Ovary (tissue), 7 donors: ENCODE measurements at regions not wholly inside any gene's neighbourhood (a gene's known extent, or its start where the extent isn't known, plus 50 kb on each side); places are given as distances from the start of the nearest gene placed in this dataset.

Source experiments
- DNase-seq, 5 donors: peaks; one replicate each; pipeline ENCODE4 v3.0.0-alpha.2; 2019 to 2020
- H3K27ac ChIP-seq, 2 donors: fragments of 200-600 bp; one replicate each; pipeline versions ENCODE4 v1.5.1 to v1.8.0; 2019 to 2022
- H3K27me3 ChIP-seq: fragments of 200-600 bp; one replicate; pipeline ENCODE4 v1.8.0; 2022
- H3K36me3 ChIP-seq: fragments of 200-600 bp; sonication (generic); one replicate; pipeline ENCODE4 v1.5.1; 2019
- H3K4me1 ChIP-seq: one replicate; pipeline ENCODE4 v1.8.1; 2013; ENCODE audit warnings: mild to moderate bottlenecking, moderate library complexity; ENCODE audit not compliant: insufficient read depth
- H3K4me3 ChIP-seq: fragments of 200-600 bp; sonication (generic); one replicate; pipeline ENCODE4 v1.5.1; 2017
- H3K9me3 ChIP-seq, 2 donors: fragments of 200-600 bp in 1 of 2; sonication (generic) in 1 of 2; one replicate each; pipeline versions ENCODE4 v1.5.1 to v1.8.1; 2013 to 2019; ENCODE audit warnings: mild to moderate bottlenecking in 1 of 2, moderate library complexity in 1 of 2
- EP300 ChIP-seq: sonication (generic); formaldehyde crosslinking; IDR thresholded peaks from one replicate; pipeline ENCODE4 v1.6.1; 2017; ENCODE audit warnings: antibody characterized with exemption
- POLR2A ChIP-seq: fragments of 450-650 bp; IDR thresholded peaks from one replicate; pipeline ENCODE4 v1.6.1; 2017; ENCODE audit warnings: antibody characterized with exemption, mild to moderate bottlenecking, moderate library complexity
- WGBS, 3 donors: extraction: QIAGEN DNeasy Blood & Tissue Kit in 1 of 3; methylation state at CpG; one replicate each; pipeline versions ENCODE4 v1.1.5 to v1.1.7; 2013 to 2017; 5-methylcytosine and 5-hydroxymethylcytosine counted together
- intact Hi-C, 4 donors: fragments of 100-400 bp; cut with DNase I; formaldehyde crosslinking; loops; one replicate each; pipeline versions ENCODE4 v1.11.0 to v1.15.1; 2022 to 2023
- TF ChIP-seq, protein P1 (sequence below), 3 donors: fragments of 450-650 bp in 2 of 3; fragments of 200-600 bp in 1 of 3; IDR thresholded peaks; one replicate each; pipeline versions ENCODE4 v1.5.1 to v1.8.0; 2016 to 2022; ENCODE audit warnings: antibody characterized with exemption in 3 of 3, mild to moderate bottlenecking in 1 of 3
- donor health status: DM: no; HTN: no; CAD: no; lungs with moderate emphysema.
- donor health status: DM: no; HTN: no; CAD: no.
- donor health status: Bipolar disorder and iron deficiency.
- donor health status: DM: no; HTN: no; CAD: no.
- donor health status: DM: yes; HTN: yes; CAD: no.

DNA sequence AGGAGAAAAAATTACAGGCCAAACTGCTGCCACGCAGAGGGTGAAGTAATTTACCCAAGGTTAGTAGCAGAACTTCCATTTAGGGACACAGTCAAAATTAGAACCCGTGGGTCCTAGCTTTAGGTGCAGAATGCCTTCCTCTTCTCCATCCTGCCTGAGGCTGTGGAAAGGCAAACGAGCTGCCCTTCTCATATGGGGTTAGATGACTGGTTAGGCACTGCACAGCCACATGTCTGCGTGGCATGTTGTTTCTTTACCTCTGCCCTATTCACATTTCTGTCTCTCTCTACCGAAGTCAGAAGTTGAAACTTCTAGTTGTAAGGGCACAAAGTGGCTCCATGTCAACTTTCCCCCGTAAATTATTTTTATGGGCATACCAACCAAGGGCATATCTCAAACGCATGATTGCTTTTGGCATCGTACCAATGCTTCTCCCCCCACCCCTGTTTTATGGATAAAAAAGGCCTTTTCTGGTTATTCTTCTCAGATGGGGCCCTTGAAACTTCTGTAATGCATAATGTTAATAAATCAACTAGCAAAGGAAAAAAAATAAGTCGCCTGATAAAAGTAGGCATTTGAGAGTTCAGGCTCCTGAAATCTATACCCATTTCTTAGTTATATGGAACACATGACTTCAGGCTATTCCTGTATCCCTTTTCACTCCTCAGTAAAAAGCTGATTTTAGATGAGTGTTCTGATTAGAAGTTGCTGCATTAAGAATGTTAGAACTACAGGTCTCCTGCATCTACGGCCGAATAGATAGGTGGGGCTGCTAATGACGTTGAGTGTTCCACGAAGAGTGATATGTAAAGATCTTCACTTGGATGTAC lies 139.6 kb upstream of the NRIP1 start:
- Histone ChIP-seq H3K9me3 (no peaks in the 10 kb centered on the region), H3K4me3 (no peak overlapping the region), H3K4me1 (no peaks in the 10 kb centered on the region), H3K27me3 (no peaks in the 10 kb centered on the region), H3K36me3 (no peaks in the 10 kb centered on the region), H3K27ac (no peak overlapping the region)
- no peak for DNase-seq
- TF ChIP-seq, protein P1, sequence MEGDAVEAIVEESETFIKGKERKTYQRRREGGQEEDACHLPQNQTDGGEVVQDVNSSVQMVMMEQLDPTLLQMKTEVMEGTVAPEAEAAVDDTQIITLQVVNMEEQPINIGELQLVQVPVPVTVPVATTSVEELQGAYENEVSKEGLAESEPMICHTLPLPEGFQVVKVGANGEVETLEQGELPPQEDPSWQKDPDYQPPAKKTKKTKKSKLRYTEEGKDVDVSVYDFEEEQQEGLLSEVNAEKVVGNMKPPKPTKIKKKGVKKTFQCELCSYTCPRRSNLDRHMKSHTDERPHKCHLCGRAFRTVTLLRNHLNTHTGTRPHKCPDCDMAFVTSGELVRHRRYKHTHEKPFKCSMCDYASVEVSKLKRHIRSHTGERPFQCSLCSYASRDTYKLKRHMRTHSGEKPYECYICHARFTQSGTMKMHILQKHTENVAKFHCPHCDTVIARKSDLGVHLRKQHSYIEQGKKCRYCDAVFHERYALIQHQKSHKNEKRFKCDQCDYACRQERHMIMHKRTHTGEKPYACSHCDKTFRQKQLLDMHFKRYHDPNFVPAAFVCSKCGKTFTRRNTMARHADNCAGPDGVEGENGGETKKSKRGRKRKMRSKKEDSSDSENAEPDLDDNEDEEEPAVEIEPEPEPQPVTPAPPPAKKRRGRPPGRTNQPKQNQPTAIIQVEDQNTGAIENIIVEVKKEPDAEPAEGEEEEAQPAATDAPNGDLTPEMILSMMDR (IDR thresholded peaks at IDR 0.05), result no peak
- TF ChIP-seq EP300, result no peak
- no peak for TF ChIP-seq POLR2A
- intact Hi-C loops, result no loop called here
- WGBS, 3 donors, result 57 to 69% (median 67%) methylated on average over 13 of the region's 13 CpGs

DNA sequence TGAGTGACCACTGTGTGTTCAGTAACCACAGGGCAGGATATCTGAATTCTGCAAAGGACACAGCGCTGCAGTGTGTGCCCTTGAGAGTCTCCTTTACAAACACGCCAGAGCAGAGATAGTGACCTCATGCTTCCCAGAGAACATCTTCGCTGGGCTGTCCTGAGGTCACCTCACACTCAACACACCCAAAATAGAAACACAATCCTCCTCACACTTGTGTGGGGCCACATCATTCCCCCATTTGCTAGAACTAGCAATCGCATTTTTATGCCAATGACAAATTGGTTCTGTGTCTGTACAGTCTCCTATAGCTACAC lies 140.1 kb upstream of the NRIP1 start:
- H3K27me3 ChIP-seq, result no peaks in the 10 kb centered on the region
- no peaks in the 10 kb centered on the region for H3K36me3 ChIP-seq
- TF ChIP-seq EP300, result no peak
- TF ChIP-seq, protein P1 (IDR thresholded peaks at IDR 0.05), result no peak
- TF ChIP-seq POLR2A, result no peak
- H3K4me3 ChIP-seq, result no peak overlapping the region
- 76 to 89% (median 82%) methylated on average over 4 of the region's 4 CpGs for WGBS, 3 donors
- H3K9me3 ChIP-seq, result no peaks in the 10 kb centered on the region
- DNase-seq, result no peak
- H3K27ac ChIP-seq, result no peak overlapping the region
- intact Hi-C loops, result no loop called here
- H3K4me1 ChIP-seq, result no peaks in the 10 kb centered on the region

DNA sequence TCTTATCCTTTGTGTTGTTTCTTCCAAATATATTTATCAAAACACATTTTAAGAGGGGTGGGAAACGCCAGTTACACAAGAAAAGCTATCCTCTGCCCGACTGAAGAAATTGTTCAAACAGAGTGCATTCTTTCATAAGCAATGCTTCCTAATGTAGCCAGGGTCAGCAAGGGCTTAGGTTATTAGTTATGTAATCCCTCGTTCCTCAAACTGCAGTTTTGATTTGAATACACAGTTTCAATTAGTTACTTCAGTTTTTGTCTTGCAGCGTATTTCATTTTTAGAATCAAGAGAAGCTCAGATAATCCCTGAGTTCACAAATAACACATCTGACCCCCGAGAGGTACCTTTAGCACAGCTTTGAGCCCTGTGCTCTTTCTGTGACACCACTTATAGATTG lies 141.7 kb upstream of the NRIP1 start:
- TF ChIP-seq EP300 (no peak), POLR2A (no peak)
- TF ChIP-seq, protein P1 (IDR thresholded peaks at IDR 0.05), result no peak
- intact Hi-C loops, result no loop called here
- Histone ChIP-seq H3K27ac (no peak overlapping the region), H3K4me1 (no peaks in the 10 kb centered on the region), H3K36me3 (no peaks in the 10 kb centered on the region), H3K4me3 (no peak overlapping the region), H3K27me3 (no peaks in the 10 kb centered on the region), H3K9me3 (no peaks in the 10 kb centered on the region)
- no peak for DNase-seq
- WGBS, 3 donors, result 77 to 91% (median 80%) methylated on average over 5 of the region's 5 CpGs

DNA sequence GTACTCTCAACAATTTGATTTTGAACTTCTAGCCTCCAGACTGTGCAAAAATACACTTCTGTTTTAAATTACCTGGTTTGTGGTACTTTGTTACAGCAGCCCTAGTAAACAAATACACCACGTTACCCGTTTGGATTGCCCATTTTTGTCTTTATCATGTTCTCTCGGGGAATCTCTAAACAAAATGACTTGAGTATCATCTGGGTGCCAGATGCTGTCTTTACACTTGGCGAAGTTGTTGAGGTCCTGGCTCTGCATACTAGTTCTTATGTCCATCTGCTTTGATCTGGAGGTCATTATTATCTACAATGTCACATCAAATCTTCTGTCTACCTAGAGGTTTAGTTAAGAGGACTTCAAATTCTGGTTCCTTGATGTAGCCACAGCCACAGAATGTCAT lies 142.4 kb upstream of the NRIP1 start:
- DNase-seq, result no peak
- 43 to 61% (median 49%) methylated on average over 4 of the region's 4 CpGs for WGBS, 3 donors
- Histone ChIP-seq H3K27me3 (no peaks in the 10 kb centered on the region), H3K9me3 (no peaks in the 10 kb centered on the region), H3K4me1 (no peaks in the 10 kb centered on the region), H3K36me3 (no peaks in the 10 kb centered on the region), H3K27ac (no peak overlapping the region), H3K4me3 (no peak overlapping the region)
- intact Hi-C loops, result no loop called here
- TF ChIP-seq POLR2A (no peak), EP300 (no peak)
- TF ChIP-seq, protein P1 (IDR thresholded peaks at IDR 0.05), result no peak
